Caco-2 (cell line): ENCODE measurements at regions not wholly inside any gene's neighbourhood (a gene's known extent, or its start where the extent isn't known, plus 50 kb on each side); places are given as distances from the start of the nearest gene placed in this dataset.

Experiments used
- BruUV-seq: library from RNA; stranded (reverse); fragments of 400-500 nt; replicated peaks from 2 replicates; lab custom pipeline; 2021; lab: Mats Ljungman, UMichigan
- CTCF ChIA-PET: fragments of 300-600 bp; sonication (Branson Sonifier 250); formaldehyde crosslinking; loops from one replicate; lab custom pipeline; 2022; ENCODE audit warnings: antibody characterized with exemption; lab: Charles Lee
- POLR2A ChIA-PET: fragments of 300-600 bp; sonication (Branson Sonifier 250); formaldehyde crosslinking; loops from one replicate; lab custom pipeline; 2022; ENCODE audit warnings: antibody characterized with exemption; lab: Charles Lee
- DNase-seq, 2 experiments: peaks; one replicate each; pipeline versions ENCODE4 v3.0.0 to v3.0.0-alpha.2; 2020 to 2022
- H3K27me3 ChIP-seq: replicated peaks from 2 replicates; pipeline ENCODE4 v1.6.0; 2011; ENCODE audit warnings: low read length; ENCODE audit not compliant: control insufficient read depth, insufficient read depth
- H3K36me3 ChIP-seq: 2 replicates; pipeline ENCODE4 v1.5.1; 2011; ENCODE audit warnings: low read length; ENCODE audit not compliant: control insufficient read depth, insufficient read depth
- H3K4me1 ChIP-seq: fragments of 250-450 bp; sonication (Bioruptor Pico); 2 replicates; pipeline ENCODE4 v1.5.1; 2020; ENCODE audit warnings: mild to moderate bottlenecking
- H3K4me3 ChIP-seq: 2 replicates; pipeline ENCODE4 v1.5.1; 2011; ENCODE audit warnings: low read depth, mild to moderate bottlenecking, control low read depth, low read length
- H3K9me3 ChIP-seq: fragments of 250-450 bp; sonication (Bioruptor Pico); 2 replicates; pipeline ENCODE4 v1.5.1; 2020; ENCODE audit warnings: mild to moderate bottlenecking, moderate library complexity
- H3K27ac Mint-ChIP-seq: one replicate; pipeline ENCODE4 v1.8.0; 2022; ENCODE audit warnings: mixed read lengths; ENCODE audit not compliant: unreplicated experiment
- H3K27me3 Mint-ChIP-seq: one replicate; pipeline ENCODE4 v1.8.0; 2022; ENCODE audit warnings: mixed read lengths; ENCODE audit not compliant: insufficient read depth, unreplicated experiment
- H3K36me3 Mint-ChIP-seq: one replicate; pipeline ENCODE4 v1.8.0; 2022; ENCODE audit warnings: mild to moderate bottlenecking, mixed read lengths; ENCODE audit not compliant: insufficient read depth, unreplicated experiment
- H3K4me1 Mint-ChIP-seq: one replicate; pipeline ENCODE4 v1.8.0; 2022; ENCODE audit warnings: low read depth, mixed read lengths; ENCODE audit not compliant: unreplicated experiment
- H3K4me3 Mint-ChIP-seq: one replicate; pipeline ENCODE4 v1.8.0; 2022; ENCODE audit warnings: mild to moderate bottlenecking, moderate library complexity, mixed read lengths; ENCODE audit not compliant: unreplicated experiment
- H3K9me3 Mint-ChIP-seq: one replicate; pipeline ENCODE4 v1.8.0; 2022; ENCODE audit warnings: mixed read lengths; ENCODE audit not compliant: unreplicated experiment
- CTCF ChIP-seq, 2 experiments: fragments of 200-600 bp in 1 of 2; IDR thresholded peaks; 1 replicate in 1 of 2; 2 replicates in 1 of 2; pipeline versions ENCODE4 v1.5.1 to v1.8.0; 2011 to 2022; ENCODE audit warnings: antibody characterized with exemption in 1 of 2, control low read depth in 1 of 2, inconsistent platforms in 1 of 2, low read depth in 1 of 2, low read length in 1 of 2, mild to moderate bottlenecking in 1 of 2, moderate library complexity in 1 of 2; ENCODE audit not compliant: insufficient read depth in 1 of 2, severe bottlenecking in 1 of 2, unreplicated experiment in 1 of 2
- intact Hi-C: fragments of 100-400 bp; cut with micrococcal nuclease; formaldehyde crosslinking; loops from one replicate; pipeline ENCODE4 v1.10.0; 2022; ENCODE audit not compliant: unreplicated experiment

GRCh38 chr2:187058198-187058597, 209.2 kb upstream of the ZSWIM2 start:
- POLR2A ChIA-PET, result no interaction called here
- no peak for TF ChIP-seq CTCF (IDR thresholded peaks at IDR 0.05; ENCODE audit: insufficient read depth in 1 of 2, low read depth in 1 of 2, low read length in 1 of 2, severe bottlenecking in 1 of 2, unreplicated experiment in 1 of 2)
- intact Hi-C loops, result no loop called here

GRCh38 chr2:187057466-187057865, 208.5 kb upstream of the ZSWIM2 start:
- Mint-ChIP-seq H3K27ac (no peak overlapping the region), H3K9me3 (no peaks in the 10 kb centered on the region), H3K4me1 (no peaks in the 10 kb centered on the region), H3K4me3 (no peak overlapping the region), H3K36me3 (no peaks in the 10 kb centered on the region), H3K27me3 (no peaks in the 10 kb centered on the region)
- CTCF ChIA-PET, result no interaction called here
- BruUV-seq, result no TSS peak
- POLR2A ChIA-PET, result no interaction called here
- no peak for DNase-seq
- no peaks in the 10 kb centered on the region for H3K36me3 ChIP-seq
- no peaks in the 10 kb centered on the region for H3K9me3 ChIP-seq
- H3K4me3 ChIP-seq, result no peak overlapping the region
- no peaks in the 10 kb centered on the region for H3K27me3 ChIP-seq
- no peak for TF ChIP-seq CTCF (IDR thresholded peaks at IDR 0.05; ENCODE audit: insufficient read depth in 1 of 2, low read depth in 1 of 2, low read length in 1 of 2, severe bottlenecking in 1 of 2, unreplicated experiment in 1 of 2)
- intact Hi-C loops, result no loop called here
- no peaks in the 10 kb centered on the region for H3K4me1 ChIP-seq

More at GRCh38 chr2:187058198-187058597, 209.2 kb upstream of the ZSWIM2 start:
- H3K4me3 Mint-ChIP-seq, result no peak overlapping the region
- no peaks in the 10 kb centered on the region for H3K9me3 Mint-ChIP-seq
- DNase-seq, result no peak
- H3K36me3 Mint-ChIP-seq, result no peaks in the 10 kb centered on the region
- H3K27me3 Mint-ChIP-seq, result no peaks in the 10 kb centered on the region
- H3K27ac Mint-ChIP-seq, result no peak overlapping the region
- H3K4me1 ChIP-seq, result no peaks in the 10 kb centered on the region
- BruUV-seq, result no TSS peak
- H3K27me3 ChIP-seq, result no peaks in the 10 kb centered on the region
- no peak overlapping the region for H3K4me3 ChIP-seq
- no peaks in the 10 kb centered on the region for H3K4me1 Mint-ChIP-seq
- H3K9me3 ChIP-seq, result no peaks in the 10 kb centered on the region
- CTCF ChIA-PET, result no interaction called here
- H3K36me3 ChIP-seq, result no peaks in the 10 kb centered on the region

GRCh38 chr2:187056416-187057334, 207.7 kb upstream of the ZSWIM2 start:
- DNase-seq, result no peak
- Histone ChIP-seq H3K4me3 (no peak overlapping the region), H3K27me3 (no peaks in the 10 kb centered on the region), H3K9me3 (no peaks in the 10 kb centered on the region), H3K36me3 (no peaks in the 10 kb centered on the region), H3K4me1 (no peaks in the 10 kb centered on the region)
- no peaks in the 10 kb centered on the region for H3K27me3 Mint-ChIP-seq
- H3K36me3 Mint-ChIP-seq, result no peaks in the 10 kb centered on the region
- no peaks in the 10 kb centered on the region for H3K4me1 Mint-ChIP-seq
- CTCF ChIA-PET, result no interaction called here
- no peak overlapping the region for H3K4me3 Mint-ChIP-seq
- no peak for TF ChIP-seq CTCF (IDR thresholded peaks at IDR 0.05; ENCODE audit: insufficient read depth in 1 of 2, low read depth in 1 of 2, low read length in 1 of 2, severe bottlenecking in 1 of 2, unreplicated experiment in 1 of 2)
- no peaks in the 10 kb centered on the region for H3K9me3 Mint-ChIP-seq
- BruUV-seq, result no TSS peak
- POLR2A ChIA-PET, result no interaction called here
- no peak overlapping the region for H3K27ac Mint-ChIP-seq
- intact Hi-C loops, result no loop called here
